Skeletal muscle satellite cell (primary cell): ENCODE measurements at regions not wholly inside any gene's neighbourhood (a gene's known extent, or its start where the extent isn't known, plus 50 kb on each side); places are given as distances from the start of the nearest gene placed in this dataset.

Experiments
- H3K27me3 ChIP-seq: 2 replicates; pipeline ENCODE4 v1.7.0; 2013; ENCODE audit warnings: low read length; ENCODE audit not compliant: control insufficient read depth, insufficient read depth
- H3K36me3 ChIP-seq: 2 replicates; pipeline ENCODE4 v1.7.0; 2013; ENCODE audit warnings: mild to moderate bottlenecking, control low read depth, low read length; ENCODE audit not compliant: insufficient read depth
- H3K4me1 ChIP-seq: 2 replicates; pipeline ENCODE4 v1.7.0; 2013; ENCODE audit warnings: low read length; ENCODE audit not compliant: control insufficient read depth, insufficient read depth
- H3K4me2 ChIP-seq: 2 replicates; pipeline ENCODE4 v1.7.0; 2013; ENCODE audit warnings: mild to moderate bottlenecking, low read length
- H3K4me3 ChIP-seq: 2 replicates; pipeline ENCODE4 v1.7.0; 2013; ENCODE audit warnings: low read length
- H3K9ac ChIP-seq: 2 replicates; pipeline ENCODE4 v1.7.0; 2013; ENCODE audit warnings: mild to moderate bottlenecking, low read depth, low read length, moderate library complexity
- H3K9me3 ChIP-seq: replicated peaks from 2 replicates; pipeline ENCODE4 v1.7.0; 2013; ENCODE audit warnings: mild to moderate bottlenecking, control low read depth, low read length

GRCh38 chr7:152571068-152571467, 104.9 kb downstream of the XRCC2 start:
- H3K9me3 ChIP-seq = no peaks in the 10 kb centered on the region
- H3K4me2 ChIP-seq = no peak overlapping the region
- H3K4me1 ChIP-seq = no peaks in the 10 kb centered on the region
- H3K36me3 ChIP-seq = no peaks in the 10 kb centered on the region
- no peak overlapping the region for H3K9ac ChIP-seq
- H3K27me3 ChIP-seq = peaks cover 9% of the 10 kb centered on the region
- H3K4me3 ChIP-seq = no peak overlapping the region

- H3K4me3 ChIP-seq = no peak overlapping the region
- no peaks in the 10 kb centered on the region for H3K9me3 ChIP-seq
- H3K4me2 ChIP-seq = no peak overlapping the region
- H3K27me3 ChIP-seq = peaks cover 4% of the 10 kb centered on the region
- H3K4me1 ChIP-seq = no peaks in the 10 kb centered on the region
- no peak overlapping the region for H3K9ac ChIP-seq
- H3K36me3 ChIP-seq = no peaks in the 10 kb centered on the region
These were observed 107.0 kb downstream of the XRCC2 start for GRCh38 chr7:152568972-152569371.

- no peaks in the 10 kb centered on the region for H3K4me1 ChIP-seq
- H3K36me3 ChIP-seq = no peaks in the 10 kb centered on the region
- H3K9ac ChIP-seq = no peak overlapping the region
- no peaks in the 10 kb centered on the region for H3K9me3 ChIP-seq
- H3K4me2 ChIP-seq = no peak overlapping the region
- H3K27me3 ChIP-seq = no peaks in the 10 kb centered on the region
- no peak overlapping the region for H3K4me3 ChIP-seq
These were observed 110.2 kb downstream of the XRCC2 start for GRCh38 chr7:152565731-152566130.

- no peak overlapping the region for H3K4me3 ChIP-seq
- no peaks in the 10 kb centered on the region for H3K9me3 ChIP-seq
- no peaks in the 10 kb centered on the region for H3K36me3 ChIP-seq
- no peak overlapping the region for H3K4me2 ChIP-seq
- H3K9ac ChIP-seq = no peak overlapping the region
- no peaks in the 10 kb centered on the region for H3K4me1 ChIP-seq
- no peaks in the 10 kb centered on the region for H3K27me3 ChIP-seq
These were observed 111.2 kb downstream of the XRCC2 start for GRCh38 chr7:152564656-152565250.

GRCh38 chr7:152556013-152556755, 119.8 kb downstream of the XRCC2 start:
- Histone ChIP-seq H3K4me3 (no peak overlapping the region), H3K9me3 (no peaks in the 10 kb centered on the region), H3K4me1 (no peaks in the 10 kb centered on the region), H3K4me2 (no peak overlapping the region), H3K36me3 (no peaks in the 10 kb centered on the region), H3K9ac (no peak overlapping the region), H3K27me3 (no peaks in the 10 kb centered on the region)

- no peak overlapping the region for H3K9ac ChIP-seq
- no peak overlapping the region for H3K4me2 ChIP-seq
- no peaks in the 10 kb centered on the region for H3K4me1 ChIP-seq
- no peaks in the 10 kb centered on the region for H3K36me3 ChIP-seq
- H3K9me3 ChIP-seq = no peaks in the 10 kb centered on the region
- H3K27me3 ChIP-seq = peaks cover 3% of the 10 kb centered on the region
- H3K4me3 ChIP-seq = no peak overlapping the region
These were observed 118.0 kb upstream of the KMT2C start for GRCh38 chr7:152553671-152554317.

GRCh38 chr7:152551304-152552036, 115.7 kb upstream of the KMT2C start:
- H3K4me3 ChIP-seq = no peak overlapping the region
- no peaks in the 10 kb centered on the region for H3K9me3 ChIP-seq
- H3K36me3 ChIP-seq = no peaks in the 10 kb centered on the region
- no peaks in the 10 kb centered on the region for H3K4me1 ChIP-seq
- H3K4me2 ChIP-seq = no peak overlapping the region
- peaks cover 3% of the 10 kb centered on the region for H3K27me3 ChIP-seq
- H3K9ac ChIP-seq = no peak overlapping the region

GRCh38 chr7:152544971-152545619, 109.3 kb upstream of the KMT2C start:
- Histone ChIP-seq H3K9me3 (no peaks in the 10 kb centered on the region), H3K27me3 (no peaks in the 10 kb centered on the region), H3K4me1 (no peaks in the 10 kb centered on the region), H3K9ac (no peak overlapping the region), H3K4me3 (no peak overlapping the region), H3K4me2 (no peak overlapping the region), H3K36me3 (no peaks in the 10 kb centered on the region)

- H3K9me3 ChIP-seq = no peaks in the 10 kb centered on the region
- no peaks in the 10 kb centered on the region for H3K4me1 ChIP-seq
- H3K4me3 ChIP-seq = no peak overlapping the region
- no peaks in the 10 kb centered on the region for H3K27me3 ChIP-seq
- no peak overlapping the region for H3K4me2 ChIP-seq
- H3K9ac ChIP-seq = no peak overlapping the region
- H3K36me3 ChIP-seq = no peaks in the 10 kb centered on the region
These were observed 108.7 kb upstream of the KMT2C start for GRCh38 chr7:152544481-152544927.

- H3K4me3 ChIP-seq = no peak overlapping the region
- no peaks in the 10 kb centered on the region for H3K27me3 ChIP-seq
- H3K4me1 ChIP-seq = no peaks in the 10 kb centered on the region
- no peak overlapping the region for H3K9ac ChIP-seq
- no peaks in the 10 kb centered on the region for H3K36me3 ChIP-seq
- no peak overlapping the region for H3K4me2 ChIP-seq
- no peaks in the 10 kb centered on the region for H3K9me3 ChIP-seq
These were observed 108.0 kb upstream of the KMT2C start for GRCh38 chr7:152543799-152544198.

- Histone ChIP-seq H3K9ac (no peak overlapping the region), H3K4me1 (no peaks in the 10 kb centered on the region), H3K27me3 (no peaks in the 10 kb centered on the region), H3K9me3 (no peaks in the 10 kb centered on the region), H3K36me3 (no peaks in the 10 kb centered on the region), H3K4me2 (no peak overlapping the region), H3K4me3 (no peak overlapping the region)
These were observed 106.1 kb upstream of the KMT2C start for GRCh38 chr7:152541892-152542291.
